OCI-LY3 (cell line): ENCODE measurements at regions not wholly inside any gene's neighbourhood (a gene's known extent, or its start where the extent isn't known, plus 50 kb on each side); places are given as distances from the start of the nearest gene placed in this dataset.

Source experiments
- H2AFZ ChIP-seq: fragments of 200-600, 300-600 bp; shearing (Covaris generic); 2 replicates; pipeline ENCODE4 v1.6.0; 2014; ENCODE audit warnings: antibody characterized with exemption, low read depth, low read length
- H3K27ac ChIP-seq: fragments of 200-600, 300-600 bp; sonication (generic); 2 replicates; pipeline ENCODE4 v1.5.1; 2014; ENCODE audit warnings: mild to moderate bottlenecking, low read length, moderate library complexity, mixed read lengths
- H3K27me3 ChIP-seq: fragments of 200-600, 300-600 bp; sonication (generic); 2 replicates; pipeline ENCODE4 v1.6.1; 2014; ENCODE audit warnings: low read depth, low read length, mixed read lengths
- H3K36me3 ChIP-seq: fragments of 200-600, 300-600 bp; sonication (generic); replicated peaks from 2 replicates; pipeline ENCODE3; 2014; ENCODE audit warnings: low read depth, low read length, mixed read lengths
- H3K4me1 ChIP-seq: fragments of 300-600, 200-600 bp; sonication (generic); 2 replicates; pipeline ENCODE4 v1.6.1; 2014; ENCODE audit warnings: low read length, mixed read lengths
- H3K4me2 ChIP-seq: fragments of 200-600, 300-600 bp; sonication (generic); 2 replicates; pipeline ENCODE4 v1.6.1; 2014; ENCODE audit warnings: low read length, mixed read lengths
- H3K4me3 ChIP-seq: fragments of 300-600, 200-600 bp; sonication (generic); 2 replicates; pipeline ENCODE4 v1.5.1; 2014; ENCODE audit warnings: antibody characterized with exemption, mild to moderate bottlenecking, low read length, moderate library complexity
- H3K79me2 ChIP-seq: fragments of 300-600, 200-600 bp; shearing (Covaris generic); 2 replicates; pipeline ENCODE4 v1.6.1; 2014; ENCODE audit warnings: mild to moderate bottlenecking, low read length, mixed read lengths
- H3K9ac ChIP-seq: fragments of 300-600, 200-600 bp; shearing (Covaris generic); 2 replicates; pipeline ENCODE4 v1.6.0; 2014; ENCODE audit warnings: mild to moderate bottlenecking, low read length, moderate library complexity
- H3K9me3 ChIP-seq: fragments of 200-600, 300-600 bp; shearing (Covaris generic); 2 replicates; pipeline ENCODE4 v1.6.1; 2014; ENCODE audit warnings: low read length, mixed read lengths; ENCODE audit not compliant: insufficient read depth
- H4K20me1 ChIP-seq: fragments of 200-600, 300-600 bp; sonication (generic); 2 replicates; pipeline ENCODE4 v1.6.1; 2016; ENCODE audit warnings: low read length, mixed read lengths; ENCODE audit not compliant: insufficient read depth
- CTCF ChIP-seq: fragments of 200-600, 300-600 bp; sonication (generic); IDR thresholded peaks from 2 replicates; pipeline ENCODE4 v1.5.1; 2014; ENCODE audit warnings: antibody characterized with exemption, low read length, low read depth
- EZH2phosphoT487 ChIP-seq: fragments of 200-600 bp; shearing (Covaris generic); IDR thresholded peaks from 2 replicates; pipeline ENCODE4 v1.6.1; 2018; ENCODE audit warnings: antibody characterized with exemption, mixed run types, low read depth

DNA sequence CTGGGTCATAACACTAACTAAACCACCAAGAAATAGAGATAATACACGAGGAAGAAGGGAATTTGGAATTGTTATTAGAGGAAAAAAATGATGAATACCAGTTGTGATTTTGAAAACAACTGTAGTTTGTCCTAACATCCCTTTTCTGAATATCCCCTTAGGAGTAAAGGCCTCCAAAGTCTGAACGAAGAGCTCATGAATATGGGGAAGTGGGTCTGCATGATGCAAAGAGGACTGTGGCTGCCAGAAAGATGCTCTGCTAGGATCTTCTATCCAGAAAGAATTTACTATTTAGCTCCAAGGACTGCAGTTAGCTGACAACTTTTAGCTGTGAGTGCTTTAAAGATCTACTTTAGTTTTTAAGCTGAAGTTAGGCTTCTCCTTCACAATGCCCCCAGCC is 308.8 kb upstream of the HS3ST5 start:
- H2AFZ ChIP-seq, result no peak overlapping the region
- no peak overlapping the region for H3K9ac ChIP-seq
- no peak for TF ChIP-seq EZH2phosphoT487
- no peak for TF ChIP-seq CTCF

GRCh38 chr6:114650891-114651290 is 308.1 kb upstream of the HS3ST5 start:
- Histone ChIP-seq H3K4me1 (no peaks in the 10 kb centered on the region), H3K27me3 (no peaks in the 10 kb centered on the region), H3K9me3 (no peaks in the 10 kb centered on the region), H3K9ac (no peak overlapping the region), H3K4me3 (no peak overlapping the region), H3K36me3 (no peaks in the 10 kb centered on the region), H3K79me2 (no peaks in the 10 kb centered on the region), H4K20me1 (no peaks in the 10 kb centered on the region), H3K4me2 (no peak overlapping the region), H3K27ac (no peak overlapping the region), H2AFZ (no peak overlapping the region)
- no peak for TF ChIP-seq EZH2phosphoT487

More for the DNA sequence above, 308.8 kb upstream of the HS3ST5 start:
- H4K20me1 ChIP-seq, result no peaks in the 10 kb centered on the region
- H3K4me2 ChIP-seq, result no peak overlapping the region
- H3K27me3 ChIP-seq, result no peaks in the 10 kb centered on the region
- no peak overlapping the region for H3K27ac ChIP-seq
- H3K4me1 ChIP-seq, result no peaks in the 10 kb centered on the region
- no peak overlapping the region for H3K4me3 ChIP-seq
- H3K79me2 ChIP-seq, result no peaks in the 10 kb centered on the region
- H3K36me3 ChIP-seq, result no peaks in the 10 kb centered on the region
- no peaks in the 10 kb centered on the region for H3K9me3 ChIP-seq

GRCh38 chr6:114649298-114649697 is 306.5 kb upstream of the HS3ST5 start:
- no peak overlapping the region for H3K27ac ChIP-seq
- no peaks in the 10 kb centered on the region for H3K9me3 ChIP-seq
- H3K4me3 ChIP-seq, result no peak overlapping the region
- no peaks in the 10 kb centered on the region for H4K20me1 ChIP-seq
- H2AFZ ChIP-seq, result no peak overlapping the region
- TF ChIP-seq CTCF (no peak), EZH2phosphoT487 (no peak)
- H3K27me3 ChIP-seq, result no peaks in the 10 kb centered on the region
- no peaks in the 10 kb centered on the region for H3K4me1 ChIP-seq
- H3K4me2 ChIP-seq, result no peak overlapping the region
- no peak overlapping the region for H3K9ac ChIP-seq
- no peaks in the 10 kb centered on the region for H3K36me3 ChIP-seq
- H3K79me2 ChIP-seq, result no peaks in the 10 kb centered on the region

GRCh38 chr6:114648847-114649246 is 306.0 kb upstream of the HS3ST5 start:
- no peak overlapping the region for H2AFZ ChIP-seq
- no peaks in the 10 kb centered on the region for H3K27me3 ChIP-seq
- TF ChIP-seq CTCF, result no peak
- no peak for TF ChIP-seq EZH2phosphoT487
- no peak overlapping the region for H3K4me3 ChIP-seq
- H3K9ac ChIP-seq, result no peak overlapping the region
- no peaks in the 10 kb centered on the region for H3K4me1 ChIP-seq
- no peak overlapping the region for H3K4me2 ChIP-seq
- H3K36me3 ChIP-seq, result no peaks in the 10 kb centered on the region
- no peaks in the 10 kb centered on the region for H4K20me1 ChIP-seq
- H3K79me2 ChIP-seq, result no peaks in the 10 kb centered on the region
- no peaks in the 10 kb centered on the region for H3K9me3 ChIP-seq
- H3K27ac ChIP-seq, result no peak overlapping the region

DNA sequence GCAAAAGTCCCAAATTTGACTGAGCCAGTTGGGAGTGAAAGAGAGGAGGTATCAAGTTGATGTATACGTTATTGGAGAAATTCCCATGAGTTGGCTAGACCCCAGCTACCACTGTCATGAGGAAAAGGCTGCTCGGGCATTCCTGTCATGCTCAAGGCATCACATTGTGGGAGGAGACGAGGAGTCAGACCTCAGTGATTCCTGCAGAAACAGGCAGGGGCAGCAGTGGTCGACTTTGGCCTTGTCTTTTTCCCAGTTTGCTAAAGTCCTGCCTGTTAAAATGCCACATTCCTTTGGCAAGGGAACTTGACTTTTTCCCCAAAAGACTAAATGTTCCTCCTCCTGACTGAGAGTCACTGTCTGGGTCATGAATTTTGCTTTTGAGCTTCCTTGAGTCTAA is 295.5 kb upstream of the HS3ST5 start:
- H3K4me1 ChIP-seq, result no peaks in the 10 kb centered on the region
- no peak overlapping the region for H3K9ac ChIP-seq
- no peaks in the 10 kb centered on the region for H4K20me1 ChIP-seq
- peaks cover 6% of the 10 kb centered on the region for H3K36me3 ChIP-seq
- no peaks in the 10 kb centered on the region for H3K79me2 ChIP-seq
- H3K4me3 ChIP-seq, result no peak overlapping the region
- TF ChIP-seq EZH2phosphoT487 (no peak), CTCF (no peak)
- no peak overlapping the region for H3K27ac ChIP-seq
- no peak overlapping the region for H2AFZ ChIP-seq
- no peaks in the 10 kb centered on the region for H3K9me3 ChIP-seq
- H3K27me3 ChIP-seq, result no peaks in the 10 kb centered on the region
- H3K4me2 ChIP-seq, result no peak overlapping the region
